HG02943 (cell line): ENCODE measurements at regions not wholly inside any gene's neighbourhood (a gene's known extent, or its start where the extent isn't known, plus 50 kb on each side); places are given as distances from the start of the nearest gene placed in this dataset.
"Not testable (repeated sequence)": the region's sequence is repeated elsewhere in the genome, so short reads cannot be mapped to it uniquely, and the experiment has no call there.

Experiments
- ATAC-seq: cut with Tn5 transposase; IDR thresholded peaks from one replicate; pipeline ENCODE4 v1.9.1; 2021; ENCODE audit warnings: mild to moderate bottlenecking, low read depth, moderate library complexity; ENCODE audit not compliant: unreplicated experiment

GRCh38 chr15:21774760-21775159, 102.8 kb downstream of the POTEB start:
- not testable (repeated sequence) for ATAC-seq

GRCh38 chr15:21766524-21766923, 111.0 kb downstream of the POTEB start:
- ATAC-seq: not testable (repeated sequence)

GRCh38 chr15:21763756-21764155, 113.8 kb downstream of the POTEB start:
- not testable (repeated sequence) for ATAC-seq

GRCh38 chr15:21760250-21761023, 117.1 kb downstream of the POTEB start:
- not testable (repeated sequence) for ATAC-seq

- not testable (repeated sequence) for ATAC-seq
Measured at GRCh38 chr15:21759401-21760165, 118.0 kb downstream of the POTEB start.

GRCh38 chr15:21753838-21754237, 123.7 kb downstream of the POTEB start:
- ATAC-seq: not testable (repeated sequence)

- not testable (repeated sequence) for ATAC-seq
Measured at GRCh38 chr15:21752124-21752957, 125.2 kb downstream of the POTEB start.

GRCh38 chr15:21749173-21749572, 128.4 kb downstream of the POTEB start:
- not testable (repeated sequence) for ATAC-seq

GRCh38 chr15:21744245-21744915, 133.2 kb downstream of the POTEB start:
- not testable (repeated sequence) for ATAC-seq

GRCh38 chr15:21742067-21742466, 135.5 kb downstream of the POTEB start:
- not testable (repeated sequence) for ATAC-seq

- not testable (repeated sequence) for ATAC-seq
Measured at GRCh38 chr15:21738003-21738402, 139.5 kb downstream of the POTEB start.

- not testable (repeated sequence) for ATAC-seq
Measured at GRCh38 chr15:21736443-21736842, 141.1 kb downstream of the POTEB start.

- not testable (repeated sequence) for ATAC-seq
Measured at GRCh38 chr15:21735837-21736236, 141.7 kb downstream of the POTEB start.

- ATAC-seq: not testable (repeated sequence)
Measured at GRCh38 chr15:21735368-21735767, 142.2 kb downstream of the POTEB start.

- peak; percentile 46 for ATAC-seq
Measured at GRCh38 chr15:21731496-21731895, 146.0 kb downstream of the POTEB start.

GRCh38 chr15:21730427-21731405, 146.8 kb downstream of the POTEB start:
- peak; percentile 80 for ATAC-seq

- ATAC-seq: not testable (repeated sequence)
Measured at GRCh38 chr15:21724988-21725387, 152.5 kb downstream of the POTEB start.

GRCh38 chr15:21721115-21721514, 156.4 kb downstream of the POTEB start:
- not testable (repeated sequence) for ATAC-seq

- ATAC-seq: peak; percentile 65
Measured at GRCh38 chr15:21718779-21719178, 158.8 kb downstream of the POTEB start.
